Mammary epithelial cell (primary cell): ENCODE measurements at regions not wholly inside any gene's neighbourhood (a gene's known extent, or its start where the extent isn't known, plus 50 kb on each side); places are given as distances from the start of the nearest gene placed in this dataset.

Experiments
- EZH2 ChIP-seq: IDR thresholded peaks from 2 replicates; pipeline ENCODE4 v1.6.1; 2012; ENCODE audit warnings: low read length, inconsistent platforms, borderline replicate concordance
- TF ChIP-seq, protein P1 (sequence below), 2 donors: IDR thresholded peaks in 1 of 2; conservative IDR thresholded peaks in 1 of 2; 2 replicates each; pipeline ENCODE4 v1.5.1; 2011 to 2012; ENCODE audit warnings: inconsistent platforms in 2 of 2, low read length in 2 of 2, mild to moderate bottlenecking in 2 of 2, control low read depth in 1 of 2, low read depth in 1 of 2; ENCODE audit not compliant: insufficient read depth in 1 of 2; ENCODE audit errors: extremely low read depth in 1 of 2

DNA sequence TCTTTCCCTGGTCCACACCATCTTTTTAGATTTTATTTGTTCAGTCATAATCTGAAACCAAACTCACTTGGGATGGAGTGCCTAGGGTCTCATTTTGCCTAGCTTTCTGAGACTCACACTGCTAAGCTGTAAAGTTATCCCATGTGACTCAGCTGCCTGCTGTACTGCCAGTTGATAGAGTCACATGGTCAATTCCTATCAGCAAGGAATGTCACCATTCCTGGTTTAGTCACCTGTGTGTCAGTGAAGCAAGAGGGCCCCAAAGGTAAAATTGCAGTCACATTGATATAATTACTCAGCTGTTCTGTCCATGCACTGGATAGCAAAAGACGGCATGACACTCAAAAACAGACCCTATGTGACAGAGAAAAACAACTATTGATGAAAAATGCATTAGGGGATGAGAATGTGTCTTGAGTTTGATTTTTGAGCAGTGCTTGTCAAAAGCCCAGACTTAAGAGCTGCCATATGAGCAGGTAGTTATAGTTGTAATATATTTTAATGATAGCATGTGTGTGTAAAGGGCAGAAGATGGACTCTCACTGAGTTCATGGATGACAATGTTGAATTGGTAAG lies 413.2 kb downstream of the PPARGC1A start:
- TF ChIP-seq, protein P1, sequence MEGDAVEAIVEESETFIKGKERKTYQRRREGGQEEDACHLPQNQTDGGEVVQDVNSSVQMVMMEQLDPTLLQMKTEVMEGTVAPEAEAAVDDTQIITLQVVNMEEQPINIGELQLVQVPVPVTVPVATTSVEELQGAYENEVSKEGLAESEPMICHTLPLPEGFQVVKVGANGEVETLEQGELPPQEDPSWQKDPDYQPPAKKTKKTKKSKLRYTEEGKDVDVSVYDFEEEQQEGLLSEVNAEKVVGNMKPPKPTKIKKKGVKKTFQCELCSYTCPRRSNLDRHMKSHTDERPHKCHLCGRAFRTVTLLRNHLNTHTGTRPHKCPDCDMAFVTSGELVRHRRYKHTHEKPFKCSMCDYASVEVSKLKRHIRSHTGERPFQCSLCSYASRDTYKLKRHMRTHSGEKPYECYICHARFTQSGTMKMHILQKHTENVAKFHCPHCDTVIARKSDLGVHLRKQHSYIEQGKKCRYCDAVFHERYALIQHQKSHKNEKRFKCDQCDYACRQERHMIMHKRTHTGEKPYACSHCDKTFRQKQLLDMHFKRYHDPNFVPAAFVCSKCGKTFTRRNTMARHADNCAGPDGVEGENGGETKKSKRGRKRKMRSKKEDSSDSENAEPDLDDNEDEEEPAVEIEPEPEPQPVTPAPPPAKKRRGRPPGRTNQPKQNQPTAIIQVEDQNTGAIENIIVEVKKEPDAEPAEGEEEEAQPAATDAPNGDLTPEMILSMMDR (conservative IDR thresholded peaks at IDR 0.05 in 1 of 2, IDR thresholded peaks at IDR 0.05 in 1 of 2; ENCODE audit: extremely low read depth in 1 of 2, insufficient read depth in 1 of 2, low read depth in 1 of 2, low read length in 2 of 2), result no peak
- TF ChIP-seq EZH2, result no peak
